NCI-H2227 treated with DMSO at 0.1 percent for 48 hours (cell line): ENCODE measurements at regions not wholly inside any gene's neighbourhood (a gene's known extent, or its start where the extent isn't known, plus 50 kb on each side); places are given as distances from the start of the nearest gene placed in this dataset.
"Not testable (repeated sequence)": the region's sequence is repeated elsewhere in the genome, so short reads cannot be mapped to it uniquely, and the experiment has no call there.

Source experiments
- DNase-seq: peaks from one replicate; lab custom pipeline; 2025; lab: John Stamatoyannopoulos, UW

- DNase-seq: no peak
These were observed 182.0 kb upstream of the SPOPL start for GRCh38 chr2:138319616-138320015.

- DNase-seq: no peak
These were observed 180.1 kb upstream of the SPOPL start for GRCh38 chr2:138321458-138321857.

- DNase-seq: no peak
These were observed 178.0 kb upstream of the SPOPL start for GRCh38 chr2:138323382-138324067.

GRCh38 chr2:138324068-138324771, 177.3 kb upstream of the SPOPL start:
- DNase-seq: no peak

- no peak for DNase-seq
These were observed 173.6 kb upstream of the SPOPL start for GRCh38 chr2:138327967-138328366.

- DNase-seq: no peak
These were observed 172.4 kb upstream of the SPOPL start for GRCh38 chr2:138329162-138329561.

GRCh38 chr2:138329591-138329990, 172.0 kb upstream of the SPOPL start:
- DNase-seq: peak; percentile 28

- no peak for DNase-seq
These were observed 168.4 kb upstream of the SPOPL start for GRCh38 chr2:138333121-138333520.

- DNase-seq: no peak
These were observed 167.9 kb upstream of the SPOPL start for GRCh38 chr2:138333677-138334076.

GRCh38 chr2:138334323-138334722, 167.2 kb upstream of the SPOPL start:
- no peak for DNase-seq

- DNase-seq: no peak
These were observed 166.5 kb upstream of the SPOPL start for GRCh38 chr2:138335036-138335435.

- DNase-seq: no peak
These were observed 165.4 kb upstream of the SPOPL start for GRCh38 chr2:138336146-138336545.

- no peak for DNase-seq
These were observed 146.3 kb upstream of the SPOPL start for GRCh38 chr2:138355244-138355643.

- peak; percentile 52 for DNase-seq
These were observed 145.4 kb upstream of the SPOPL start for GRCh38 chr2:138356178-138356577.

- no peak for DNase-seq
These were observed 142.0 kb upstream of the SPOPL start for GRCh38 chr2:138359532-138359931.

- DNase-seq: no peak
These were observed 136.9 kb upstream of the SPOPL start for GRCh38 chr2:138364554-138365162.

- DNase-seq: peak; percentile 33
These were observed 136.0 kb upstream of the SPOPL start for GRCh38 chr2:138365581-138365980.

- DNase-seq: no peak
These were observed 131.7 kb upstream of the SPOPL start for GRCh38 chr2:138369856-138370255.

- peak; percentile 71 for DNase-seq
These were observed 127.6 kb upstream of the SPOPL start for GRCh38 chr2:138373993-138374408.

- no peak for DNase-seq
These were observed 120.2 kb upstream of the SPOPL start for GRCh38 chr2:138381373-138381772.

- no peak for DNase-seq
These were observed 118.9 kb upstream of the SPOPL start for GRCh38 chr2:138382672-138383071.

GRCh38 chr2:138386191-138386590, 115.4 kb upstream of the SPOPL start:
- DNase-seq: not testable (repeated sequence)

GRCh38 chr2:138389063-138389462, 112.5 kb upstream of the SPOPL start:
- DNase-seq: no peak
